Panc1 (cell line): ENCODE measurements at regions not wholly inside any gene's neighbourhood (a gene's known extent, or its start where the extent isn't known, plus 50 kb on each side); places are given as distances from the start of the nearest gene placed in this dataset.

Experiments used
- ATAC-seq: fragments of 200-7000 bp; cut with Tn5 transposase; 2 replicates; pipeline ENCODE4 v1.9.1; 2020; ENCODE audit warnings: mild to moderate bottlenecking, moderate library complexity
- BruUV-seq: library from RNA; stranded (reverse); fragments of 400-500 nt; replicated peaks from 2 replicates; lab custom pipeline; 2021; lab: Mats Ljungman, UMichigan
- CTCF ChIA-PET: fragments of 300-600 bp; sonication (Branson Sonifier 250); formaldehyde crosslinking; loops from one replicate; lab custom pipeline; 2022; ENCODE audit warnings: antibody characterized with exemption; lab: Charles Lee
- POLR2A ChIA-PET: fragments of 300-600 bp; sonication (Branson Sonifier 250); formaldehyde crosslinking; loops from one replicate; lab custom pipeline; 2022; ENCODE audit warnings: antibody characterized with exemption; lab: Charles Lee
- DNase-seq: peaks from one replicate; pipeline ENCODE4 v3.0.0-alpha.2; 2010; ENCODE audit warnings: low read depth, low spot score
- H3K27ac ChIP-seq: 2 replicates; pipeline ENCODE4 v1.5.1; 2011; ENCODE audit warnings: mild to moderate bottlenecking, low read length, inconsistent platforms
- H3K27me3 ChIP-seq: fragments of 200-500 bp; sonication (Bioruptor generic); 2 replicates; pipeline ENCODE4 v1.6.0; 2014; ENCODE audit warnings: low read length, inconsistent platforms; ENCODE audit not compliant: control insufficient read depth, insufficient read depth
- H3K36me3 ChIP-seq: fragments of 200-500 bp; sonication (Bioruptor generic); 2 replicates; pipeline ENCODE4 v1.5.1; 2014; ENCODE audit warnings: inconsistent platforms, mild to moderate bottlenecking, low read length, moderate library complexity; ENCODE audit not compliant: control insufficient read depth, insufficient read depth
- H3K4me1 ChIP-seq: 2 replicates; pipeline ENCODE4 v1.5.1; 2011; ENCODE audit warnings: inconsistent platforms, mild to moderate bottlenecking, low read length, moderate library complexity; ENCODE audit not compliant: control insufficient read depth, insufficient read depth
- H3K4me3 ChIP-seq, 2 experiments: 2 replicates each; pipeline ENCODE4 v1.5.1; 2011 to 2012; ENCODE audit warnings: low read depth in 2 of 2, low read length in 2 of 2, mild to moderate bottlenecking in 2 of 2, inconsistent platforms in 1 of 2, moderate library complexity in 1 of 2
- H3K9me3 ChIP-seq: fragments of 200-500 bp; sonication (Bioruptor generic); 2 replicates; pipeline ENCODE4 v1.5.1; 2014; ENCODE audit warnings: low read depth, mild to moderate bottlenecking, inconsistent platforms, low read length, moderate library complexity; ENCODE audit not compliant: control insufficient read depth, insufficient read depth
- POLR2AphosphoS5 ChIP-seq: IDR thresholded peaks from 2 replicates; pipeline ENCODE4 v1.6.1; 2012; ENCODE audit warnings: mild to moderate bottlenecking, low read depth, low read length, moderate library complexity
- SIN3A ChIP-seq: IDR thresholded peaks from 2 replicates; pipeline ENCODE4 v1.6.1; 2012; ENCODE audit warnings: low read depth, mild to moderate bottlenecking, low read length, moderate library complexity, borderline replicate concordance; ENCODE audit not compliant: insufficient read depth
- TCF7L2 ChIP-seq: IDR thresholded peaks from 2 replicates; pipeline ENCODE4 v1.6.1; 2011; ENCODE audit warnings: mild to moderate bottlenecking, low read depth, low read length, inconsistent platforms
- in situ Hi-C: cut with HindIII; loops from 2 replicates; pipeline ENCODE4 v1.10.0; 2016; ENCODE audit warnings: low sequenced_read_pairs, low pct_unique_long_range_greater_than_20kb
- intact Hi-C: fragments of 100-400 bp; cut with micrococcal nuclease; formaldehyde crosslinking; loops from one replicate; pipeline ENCODE4 v1.10.0; 2022; ENCODE audit not compliant: unreplicated experiment
- TF ChIP-seq, protein P1 (sequence below), 2 experiments: IDR thresholded peaks; 2 replicates each; pipeline ENCODE4 v1.6.1; 2011 to 2012; ENCODE audit warnings: low read depth in 2 of 2, control low read depth in 1 of 2, low read length in 1 of 2, mild to moderate bottlenecking in 1 of 2, moderate library complexity in 1 of 2; ENCODE audit not compliant: insufficient read depth in 1 of 2
- TF ChIP-seq, protein P2 (sequence below): fragments of 450-650 bp; IDR thresholded peaks from 2 replicates; pipeline ENCODE4 v1.5.1; 2017; ENCODE audit warnings: mild to moderate bottlenecking

DNA sequence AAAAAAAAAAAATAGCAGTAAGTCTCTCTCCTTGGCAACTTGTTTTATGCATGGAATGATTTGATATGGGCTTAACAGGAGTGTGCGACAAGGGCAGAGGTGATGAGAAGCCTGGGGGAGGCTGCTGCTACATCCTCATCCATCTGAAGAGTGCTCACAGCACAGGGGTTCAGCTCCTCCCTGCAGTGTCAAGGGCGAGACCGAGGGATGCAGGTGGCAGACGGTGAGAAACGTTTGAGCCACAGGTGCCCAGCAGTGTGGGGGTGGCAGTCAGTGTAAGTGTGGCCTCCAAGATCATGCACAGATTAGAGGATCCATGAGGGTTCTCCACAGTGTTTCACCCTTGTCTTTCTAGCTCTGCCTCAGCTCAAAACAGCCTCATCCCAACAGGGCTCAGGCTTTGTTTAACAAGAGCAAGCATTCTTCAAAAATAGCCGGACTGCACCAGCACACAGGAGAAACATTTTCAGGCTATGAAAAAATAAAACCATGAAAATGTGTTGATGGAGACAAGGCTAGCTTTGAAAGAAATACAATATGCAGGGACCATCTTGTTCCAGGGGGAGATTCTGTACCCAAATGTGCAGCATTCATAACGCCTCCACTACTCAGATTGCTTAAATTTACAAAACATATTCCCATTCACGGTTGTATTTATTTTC is 324.5 kb upstream of the MYT1L start:
- POLR2A ChIA-PET: no interaction called here
- CTCF ChIA-PET: no interaction called here
- H3K4me3 ChIP-seq: no peak overlapping the region
- no peak for DNase-seq
- no peak; the same call in 1 of the 2 replicates for ATAC-seq
- BruUV-seq: no TSS peak
- intact Hi-C loops (no loop called here), in situ Hi-C loops (no loop called here)
- TF ChIP-seq, protein P1, sequence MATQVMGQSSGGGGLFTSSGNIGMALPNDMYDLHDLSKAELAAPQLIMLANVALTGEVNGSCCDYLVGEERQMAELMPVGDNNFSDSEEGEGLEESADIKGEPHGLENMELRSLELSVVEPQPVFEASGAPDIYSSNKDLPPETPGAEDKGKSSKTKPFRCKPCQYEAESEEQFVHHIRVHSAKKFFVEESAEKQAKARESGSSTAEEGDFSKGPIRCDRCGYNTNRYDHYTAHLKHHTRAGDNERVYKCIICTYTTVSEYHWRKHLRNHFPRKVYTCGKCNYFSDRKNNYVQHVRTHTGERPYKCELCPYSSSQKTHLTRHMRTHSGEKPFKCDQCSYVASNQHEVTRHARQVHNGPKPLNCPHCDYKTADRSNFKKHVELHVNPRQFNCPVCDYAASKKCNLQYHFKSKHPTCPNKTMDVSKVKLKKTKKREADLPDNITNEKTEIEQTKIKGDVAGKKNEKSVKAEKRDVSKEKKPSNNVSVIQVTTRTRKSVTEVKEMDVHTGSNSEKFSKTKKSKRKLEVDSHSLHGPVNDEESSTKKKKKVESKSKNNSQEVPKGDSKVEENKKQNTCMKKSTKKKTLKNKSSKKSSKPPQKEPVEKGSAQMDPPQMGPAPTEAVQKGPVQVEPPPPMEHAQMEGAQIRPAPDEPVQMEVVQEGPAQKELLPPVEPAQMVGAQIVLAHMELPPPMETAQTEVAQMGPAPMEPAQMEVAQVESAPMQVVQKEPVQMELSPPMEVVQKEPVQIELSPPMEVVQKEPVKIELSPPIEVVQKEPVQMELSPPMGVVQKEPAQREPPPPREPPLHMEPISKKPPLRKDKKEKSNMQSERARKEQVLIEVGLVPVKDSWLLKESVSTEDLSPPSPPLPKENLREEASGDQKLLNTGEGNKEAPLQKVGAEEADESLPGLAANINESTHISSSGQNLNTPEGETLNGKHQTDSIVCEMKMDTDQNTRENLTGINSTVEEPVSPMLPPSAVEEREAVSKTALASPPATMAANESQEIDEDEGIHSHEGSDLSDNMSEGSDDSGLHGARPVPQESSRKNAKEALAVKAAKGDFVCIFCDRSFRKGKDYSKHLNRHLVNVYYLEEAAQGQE (IDR thresholded peaks at IDR 0.05; ENCODE audit: insufficient read depth in 1 of 2, low read depth in 2 of 2, low read length in 1 of 2): no peak
- TF ChIP-seq SIN3A (no peak), TCF7L2 (no peak), POLR2AphosphoS5 (no peak)
- TF ChIP-seq, protein P2, sequence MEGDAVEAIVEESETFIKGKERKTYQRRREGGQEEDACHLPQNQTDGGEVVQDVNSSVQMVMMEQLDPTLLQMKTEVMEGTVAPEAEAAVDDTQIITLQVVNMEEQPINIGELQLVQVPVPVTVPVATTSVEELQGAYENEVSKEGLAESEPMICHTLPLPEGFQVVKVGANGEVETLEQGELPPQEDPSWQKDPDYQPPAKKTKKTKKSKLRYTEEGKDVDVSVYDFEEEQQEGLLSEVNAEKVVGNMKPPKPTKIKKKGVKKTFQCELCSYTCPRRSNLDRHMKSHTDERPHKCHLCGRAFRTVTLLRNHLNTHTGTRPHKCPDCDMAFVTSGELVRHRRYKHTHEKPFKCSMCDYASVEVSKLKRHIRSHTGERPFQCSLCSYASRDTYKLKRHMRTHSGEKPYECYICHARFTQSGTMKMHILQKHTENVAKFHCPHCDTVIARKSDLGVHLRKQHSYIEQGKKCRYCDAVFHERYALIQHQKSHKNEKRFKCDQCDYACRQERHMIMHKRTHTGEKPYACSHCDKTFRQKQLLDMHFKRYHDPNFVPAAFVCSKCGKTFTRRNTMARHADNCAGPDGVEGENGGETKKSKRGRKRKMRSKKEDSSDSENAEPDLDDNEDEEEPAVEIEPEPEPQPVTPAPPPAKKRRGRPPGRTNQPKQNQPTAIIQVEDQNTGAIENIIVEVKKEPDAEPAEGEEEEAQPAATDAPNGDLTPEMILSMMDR: no peak
- H3K4me1 ChIP-seq: no peaks in the 10 kb centered on the region; the same call in 1 of the 2 replicates
- H3K9me3 ChIP-seq: no peaks in the 10 kb centered on the region
- no peaks in the 10 kb centered on the region for H3K36me3 ChIP-seq
- H3K27ac ChIP-seq: no peak overlapping the region
- 0 out of 2 replicates have a peak, but pooled peaks cover 2% of the 10 kb centered on the region for H3K27me3 ChIP-seq

DNA sequence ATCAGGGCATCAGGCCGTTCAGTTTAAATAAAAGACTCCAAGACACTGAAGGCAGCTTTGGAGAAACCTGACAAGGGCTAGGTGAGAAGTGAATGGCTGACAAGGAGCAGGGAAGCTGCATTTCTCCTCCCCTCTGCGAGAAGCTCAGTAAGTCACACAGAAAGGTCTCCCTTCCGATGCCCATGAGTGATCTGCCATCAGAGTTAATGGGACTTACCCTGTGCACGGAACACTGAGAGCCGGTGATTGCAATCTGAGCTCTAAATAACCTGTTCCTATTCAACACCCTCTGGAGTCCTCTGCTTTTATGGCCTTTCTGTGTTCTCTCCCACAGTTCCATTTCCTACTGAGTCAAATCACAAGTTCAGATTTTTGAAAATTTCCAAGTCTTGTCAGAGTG is 322.2 kb upstream of the MYT1L start:
- no peak for DNase-seq
- no peaks in the 10 kb centered on the region for H3K36me3 ChIP-seq
- in situ Hi-C loops: no loop called here
- ATAC-seq: no peak
- no TSS peak for BruUV-seq
- CTCF ChIA-PET: no interaction called here
- intact Hi-C loops: no loop called here
- H3K4me3 ChIP-seq: no peak overlapping the region
- POLR2A ChIA-PET: no interaction called here
- no peaks in the 10 kb centered on the region for H3K9me3 ChIP-seq
- no peaks in the 10 kb centered on the region; the same call in 1 of the 2 replicates for H3K4me1 ChIP-seq
- 0 out of 2 replicates have a peak, but pooled peaks cover 2% of the 10 kb centered on the region for H3K27me3 ChIP-seq
- no peak overlapping the region for H3K27ac ChIP-seq
- TF ChIP-seq TCF7L2: no peak
- no peak for TF ChIP-seq POLR2AphosphoS5
- TF ChIP-seq, protein P1 (IDR thresholded peaks at IDR 0.05; ENCODE audit: insufficient read depth in 1 of 2, low read depth in 2 of 2, low read length in 1 of 2): no peak
- TF ChIP-seq SIN3A: no peak
- TF ChIP-seq, protein P2: no peak
